Kidney epithelial cell (primary cell): ENCODE measurements at regions not wholly inside any gene's neighbourhood (a gene's known extent, or its start where the extent isn't known, plus 50 kb on each side); places are given as distances from the start of the nearest gene placed in this dataset.

Source experiments
- DNase-seq: peaks from one replicate; pipeline ENCODE4 v3.0.0-alpha.2; 2010; ENCODE audit warnings: low read depth
- H3K27me3 ChIP-seq: 2 replicates; pipeline ENCODE4 v1.6.0; 2011; ENCODE audit warnings: low read length; ENCODE audit not compliant: control insufficient read depth, insufficient read depth
- H3K36me3 ChIP-seq: 2 replicates; pipeline ENCODE4 v1.5.1; 2011; ENCODE audit warnings: low read length; ENCODE audit not compliant: control insufficient read depth, insufficient read depth
- H3K4me3 ChIP-seq: 2 replicates; pipeline ENCODE4 v1.5.1; 2011; ENCODE audit warnings: low read depth, mild to moderate bottlenecking, control low read depth, low read length
- TF ChIP-seq, protein P1 (sequence below): IDR thresholded peaks from 2 replicates; pipeline ENCODE4 v1.5.1; 2011; ENCODE audit warnings: mild to moderate bottlenecking, moderate library complexity, low read length, control low read depth, inconsistent platforms; ENCODE audit not compliant: insufficient read depth, poor library complexity, severe bottlenecking

DNA sequence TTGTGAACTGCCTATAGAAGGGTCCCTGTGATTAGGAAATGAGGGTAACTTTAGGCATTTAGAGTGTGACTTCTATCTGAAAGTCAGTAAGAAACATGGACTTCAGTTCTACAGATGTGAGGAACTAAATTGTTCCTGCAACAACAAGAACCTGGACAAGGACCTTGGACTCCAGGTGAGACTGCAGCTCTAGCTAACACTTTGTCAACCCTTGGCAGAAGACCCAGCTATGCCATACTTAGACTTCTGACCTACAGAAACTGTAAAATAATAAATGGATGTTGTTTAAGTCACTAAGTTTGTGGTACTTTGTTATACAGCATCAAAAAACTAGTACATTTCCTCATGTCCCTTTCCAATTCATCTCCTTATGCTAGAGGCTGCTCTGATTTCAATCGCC lies 580.8 kb downstream of the IQCM start:
- no peaks in the 10 kb centered on the region for H3K27me3 ChIP-seq
- TF ChIP-seq, protein P1, sequence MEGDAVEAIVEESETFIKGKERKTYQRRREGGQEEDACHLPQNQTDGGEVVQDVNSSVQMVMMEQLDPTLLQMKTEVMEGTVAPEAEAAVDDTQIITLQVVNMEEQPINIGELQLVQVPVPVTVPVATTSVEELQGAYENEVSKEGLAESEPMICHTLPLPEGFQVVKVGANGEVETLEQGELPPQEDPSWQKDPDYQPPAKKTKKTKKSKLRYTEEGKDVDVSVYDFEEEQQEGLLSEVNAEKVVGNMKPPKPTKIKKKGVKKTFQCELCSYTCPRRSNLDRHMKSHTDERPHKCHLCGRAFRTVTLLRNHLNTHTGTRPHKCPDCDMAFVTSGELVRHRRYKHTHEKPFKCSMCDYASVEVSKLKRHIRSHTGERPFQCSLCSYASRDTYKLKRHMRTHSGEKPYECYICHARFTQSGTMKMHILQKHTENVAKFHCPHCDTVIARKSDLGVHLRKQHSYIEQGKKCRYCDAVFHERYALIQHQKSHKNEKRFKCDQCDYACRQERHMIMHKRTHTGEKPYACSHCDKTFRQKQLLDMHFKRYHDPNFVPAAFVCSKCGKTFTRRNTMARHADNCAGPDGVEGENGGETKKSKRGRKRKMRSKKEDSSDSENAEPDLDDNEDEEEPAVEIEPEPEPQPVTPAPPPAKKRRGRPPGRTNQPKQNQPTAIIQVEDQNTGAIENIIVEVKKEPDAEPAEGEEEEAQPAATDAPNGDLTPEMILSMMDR = no peak
- DNase-seq = no peak

DNA sequence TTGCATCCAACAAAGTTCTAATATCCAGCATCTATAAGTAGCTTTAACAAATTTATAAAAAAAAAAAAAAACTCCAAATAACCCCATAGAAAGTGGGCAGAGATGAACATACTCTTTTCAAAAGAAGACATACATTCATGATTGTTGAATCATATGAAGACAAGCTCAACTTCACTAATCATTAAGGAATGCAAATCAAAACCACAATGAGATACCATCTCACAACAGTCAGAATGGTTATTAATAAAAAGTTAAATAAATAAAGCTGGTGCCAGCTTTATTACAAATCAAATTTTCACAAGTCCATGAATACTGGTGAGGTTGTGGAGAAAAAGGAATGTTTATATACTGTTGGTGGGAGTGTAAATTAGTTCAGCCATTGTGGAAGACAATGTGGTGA lies 592.0 kb downstream of the IQCM start:
- TF ChIP-seq, protein P1 = no peak
- no peak for DNase-seq
- H3K36me3 ChIP-seq = no peaks in the 10 kb centered on the region
- no peaks in the 10 kb centered on the region for H3K27me3 ChIP-seq
- H3K4me3 ChIP-seq = no peak overlapping the region

More for the DNA sequence above, 580.8 kb downstream of the IQCM start:
- Histone ChIP-seq H3K4me3 (no peak overlapping the region), H3K36me3 (no peaks in the 10 kb centered on the region)

DNA sequence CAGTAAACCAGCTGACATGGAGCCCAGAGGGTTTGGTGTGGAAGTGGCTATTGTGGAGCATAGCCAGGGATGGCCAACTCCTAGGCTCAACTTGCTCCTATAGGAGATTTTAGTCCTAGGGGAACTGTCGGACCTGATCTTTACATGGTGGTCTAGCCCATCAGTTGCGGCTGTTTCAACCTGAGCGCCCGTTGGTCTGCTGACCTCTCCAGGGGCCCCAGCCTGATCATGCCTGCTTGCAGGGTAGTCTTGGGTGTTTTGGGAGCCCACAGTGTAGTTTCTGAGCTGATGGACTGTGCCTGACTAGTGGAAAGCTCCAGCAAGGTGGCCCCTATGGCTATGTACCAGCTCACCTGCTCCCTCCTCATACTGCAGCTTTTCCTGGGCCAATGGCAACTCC lies 597.0 kb downstream of the IQCM start:
- no peak overlapping the region for H3K4me3 ChIP-seq
- H3K27me3 ChIP-seq = no peaks in the 10 kb centered on the region
- no peak for DNase-seq
- no peaks in the 10 kb centered on the region for H3K36me3 ChIP-seq
- TF ChIP-seq, protein P1 = no peak

DNA sequence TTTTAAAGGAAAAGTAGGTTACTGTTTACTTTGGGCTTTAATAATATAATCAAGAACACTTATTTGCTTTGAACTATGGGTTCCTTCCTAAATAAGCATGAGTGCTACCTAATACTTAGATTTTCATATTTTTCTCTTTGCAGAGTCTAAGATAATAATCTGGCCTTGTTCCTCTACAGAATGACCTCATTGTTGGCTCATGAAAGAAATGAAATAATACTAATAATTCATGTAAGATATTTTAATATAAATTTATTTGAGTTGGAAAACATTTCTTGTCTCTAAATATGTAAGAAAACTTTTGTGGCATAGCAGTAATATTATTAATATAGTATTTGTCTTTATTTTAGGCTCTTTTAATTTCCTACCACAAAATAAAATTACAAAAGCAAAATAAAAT lies 601.3 kb downstream of the IQCM start:
- no peaks in the 10 kb centered on the region for H3K36me3 ChIP-seq
- DNase-seq = no peak
- H3K4me3 ChIP-seq = no peak overlapping the region
- H3K27me3 ChIP-seq = no peaks in the 10 kb centered on the region
- TF ChIP-seq, protein P1 = no peak

DNA sequence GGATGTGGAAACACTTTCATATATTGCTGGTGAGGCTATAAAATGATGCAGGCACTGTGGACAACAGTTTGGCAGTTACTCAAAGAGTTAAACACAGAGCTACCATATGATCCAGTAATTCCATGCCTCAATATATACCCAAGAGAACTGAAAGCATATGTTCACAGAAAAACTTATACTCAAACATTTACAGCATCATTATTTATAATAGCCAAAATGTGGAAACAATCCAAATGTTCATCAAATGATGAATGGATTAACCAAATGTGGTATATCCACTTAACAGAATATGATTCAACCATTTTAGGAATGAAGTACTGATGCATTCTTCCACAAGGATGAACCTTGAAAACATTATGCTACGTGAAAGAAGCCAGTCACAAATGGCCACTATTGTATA lies 603.8 kb downstream of the IQCM start:
- no peak for DNase-seq
- TF ChIP-seq, protein P1 = no peak
- H3K36me3 ChIP-seq = no peaks in the 10 kb centered on the region
- no peak overlapping the region for H3K4me3 ChIP-seq
- no peaks in the 10 kb centered on the region for H3K27me3 ChIP-seq

DNA sequence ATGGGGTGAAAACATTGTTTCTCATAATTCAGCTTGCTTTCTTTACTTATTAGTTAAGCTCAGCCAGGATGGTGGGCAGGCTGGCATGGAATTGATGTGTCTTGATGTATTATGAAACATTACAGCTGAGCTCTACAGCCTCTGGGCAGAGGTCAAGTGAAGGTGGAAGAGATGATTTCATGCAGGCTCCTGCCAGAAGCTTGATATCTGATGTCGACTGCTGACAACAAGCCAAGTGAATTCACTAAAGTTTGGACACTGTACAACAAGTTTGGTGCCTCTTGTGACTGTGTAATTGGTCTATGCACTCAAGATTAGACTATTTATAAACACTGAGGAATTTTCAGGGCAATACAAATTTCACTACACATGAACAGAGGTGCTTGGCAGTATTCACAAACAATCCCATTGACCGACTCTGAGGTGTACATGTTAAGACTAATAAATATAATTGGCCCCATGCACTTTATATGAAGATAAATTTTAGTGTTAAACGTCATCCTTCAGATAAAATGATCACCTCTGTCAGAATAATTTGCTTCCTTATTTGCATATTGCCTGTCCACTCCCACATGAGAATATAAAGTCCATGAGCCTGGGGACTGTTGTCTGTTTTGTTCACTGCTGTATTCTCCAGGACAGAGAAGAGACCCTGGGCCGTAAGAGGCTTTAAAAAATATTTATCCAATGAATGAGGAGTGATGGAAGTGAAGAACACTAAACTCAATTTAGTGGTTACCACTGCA lies 612.2 kb downstream of the IQCM start:
- H3K36me3 ChIP-seq = no peaks in the 10 kb centered on the region
- no peak for DNase-seq
- H3K27me3 ChIP-seq = no peaks in the 10 kb centered on the region
- TF ChIP-seq, protein P1 = no peak
- no peak overlapping the region for H3K4me3 ChIP-seq
